ENCODE measurements at regions not wholly inside any gene's neighbourhood (a gene's known extent, or its start where the extent isn't known, plus 50 kb on each side); places are given as distances from the start of the nearest gene placed in this dataset.

DNA sequence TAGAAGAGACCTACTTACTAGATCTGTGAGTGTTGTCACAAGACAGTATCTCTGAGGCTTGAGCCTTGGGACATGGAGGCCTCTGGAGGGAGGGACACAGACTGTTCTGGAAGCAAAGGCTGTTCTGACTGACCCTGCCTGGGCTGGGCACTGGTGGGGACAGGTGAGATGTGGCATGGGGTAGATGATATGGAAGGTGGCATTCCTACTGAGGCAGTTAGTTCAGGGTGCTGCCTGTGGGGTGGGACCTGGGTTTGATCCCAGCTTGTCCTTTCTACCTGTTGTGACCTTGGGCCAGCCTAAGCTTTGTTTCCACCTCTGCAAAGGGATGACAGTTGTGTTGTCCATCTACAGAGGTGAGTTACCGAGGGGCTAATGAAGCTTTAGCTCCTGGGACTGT, 140.2 kb downstream of the C9orf50 start:
- Histone ChIP-seq H3K27me3 (replicated peaks in 1 of 7) (peaks cover 0 to 40% (median 17%) of the 10 kb centered on the region in 7 donors), H3K9me3 (no peaks in the 10 kb centered on the region), H3K27ac (peak overlapping the region in 7 of 8 donors; percentile 54 to 98 (median 93)), H3K4me3 (no peak overlapping the region), H3K36me3 (no peaks in the 10 kb centered on the region), H3K4me1 (peaks cover 18 to 71% (median 46%) of the 10 kb centered on the region in 6 donors)
- intact Hi-C loops (cut with DNase I; ENCODE audit: low total_unique reads), result no loop called here
- no peak for DNase-seq
- 85 to 100% (median 97%) methylated on average over 1 of the region's 1 CpG for WGBS, 5 donors
- TF ChIP-seq POLR2AphosphoS5 (IDR thresholded peaks at IDR 0.05), result no peak

GRCh38 chr9:129480227-129480626, 140.7 kb downstream of the C9orf50 start:
- DNase-seq, result no peak
- intact Hi-C loops (cut with DNase I; ENCODE audit: low total_unique reads), result no loop called here
- Histone ChIP-seq H3K4me1 (peaks cover 18 to 70% (median 46%) of the 10 kb centered on the region in 6 donors), H3K4me3 (no peak overlapping the region), H3K27me3 (replicated peaks in 1 of 7) (peaks cover 0 to 40% (median 17%) of the 10 kb centered on the region in 7 donors), H3K36me3 (no peaks in the 10 kb centered on the region), H3K9me3 (peaks cover 0 to 3% (median under 1%) of the 10 kb centered on the region in 8 donors), H3K27ac (peak overlapping the region in 7 of 8 donors; percentile 54 to 98 (median 93))
- no peak for TF ChIP-seq POLR2A (IDR thresholded peaks at IDR 0.05)
- TF ChIP-seq POLR2AphosphoS5 (IDR thresholded peaks at IDR 0.05), result no peak
- TF ChIP-seq, protein P1, sequence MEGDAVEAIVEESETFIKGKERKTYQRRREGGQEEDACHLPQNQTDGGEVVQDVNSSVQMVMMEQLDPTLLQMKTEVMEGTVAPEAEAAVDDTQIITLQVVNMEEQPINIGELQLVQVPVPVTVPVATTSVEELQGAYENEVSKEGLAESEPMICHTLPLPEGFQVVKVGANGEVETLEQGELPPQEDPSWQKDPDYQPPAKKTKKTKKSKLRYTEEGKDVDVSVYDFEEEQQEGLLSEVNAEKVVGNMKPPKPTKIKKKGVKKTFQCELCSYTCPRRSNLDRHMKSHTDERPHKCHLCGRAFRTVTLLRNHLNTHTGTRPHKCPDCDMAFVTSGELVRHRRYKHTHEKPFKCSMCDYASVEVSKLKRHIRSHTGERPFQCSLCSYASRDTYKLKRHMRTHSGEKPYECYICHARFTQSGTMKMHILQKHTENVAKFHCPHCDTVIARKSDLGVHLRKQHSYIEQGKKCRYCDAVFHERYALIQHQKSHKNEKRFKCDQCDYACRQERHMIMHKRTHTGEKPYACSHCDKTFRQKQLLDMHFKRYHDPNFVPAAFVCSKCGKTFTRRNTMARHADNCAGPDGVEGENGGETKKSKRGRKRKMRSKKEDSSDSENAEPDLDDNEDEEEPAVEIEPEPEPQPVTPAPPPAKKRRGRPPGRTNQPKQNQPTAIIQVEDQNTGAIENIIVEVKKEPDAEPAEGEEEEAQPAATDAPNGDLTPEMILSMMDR (IDR thresholded peaks at IDR 0.05 in 8 of 11, conservative IDR thresholded peaks at IDR 0.05 in 3 of 11), result no peak
- 65 to 83% (median 73%) methylated on average over 12 of the region's 12 CpGs for WGBS, 5 donors

DNA sequence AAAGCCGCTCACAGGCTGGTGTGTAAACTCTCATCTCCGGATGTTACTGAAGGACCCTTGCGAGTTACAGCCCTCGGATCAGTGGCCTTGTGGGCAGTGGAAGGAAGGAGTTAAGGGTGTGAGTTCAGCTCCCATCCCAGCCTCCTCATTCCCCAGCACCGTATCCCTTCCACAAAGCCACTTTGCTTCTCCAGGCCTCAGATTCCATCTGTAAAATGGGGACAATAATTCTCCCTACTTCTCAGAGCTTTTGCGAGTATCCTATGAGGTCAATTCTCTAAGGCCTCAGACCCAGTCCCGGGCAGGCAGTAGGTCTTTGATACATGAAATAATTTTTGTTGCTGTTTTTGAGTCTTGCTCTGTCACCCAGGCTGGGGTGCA, 141.3 kb downstream of the C9orf50 start:
- intact Hi-C loops (cut with DNase I; ENCODE audit: low total_unique reads), result no loop called here
- no peak for TF ChIP-seq POLR2AphosphoS5 (IDR thresholded peaks at IDR 0.05)
- TF ChIP-seq, protein P1 (IDR thresholded peaks at IDR 0.05 in 8 of 11, conservative IDR thresholded peaks at IDR 0.05 in 3 of 11), result no peak
- TF ChIP-seq POLR2A (IDR thresholded peaks at IDR 0.05), result no peak

DNA sequence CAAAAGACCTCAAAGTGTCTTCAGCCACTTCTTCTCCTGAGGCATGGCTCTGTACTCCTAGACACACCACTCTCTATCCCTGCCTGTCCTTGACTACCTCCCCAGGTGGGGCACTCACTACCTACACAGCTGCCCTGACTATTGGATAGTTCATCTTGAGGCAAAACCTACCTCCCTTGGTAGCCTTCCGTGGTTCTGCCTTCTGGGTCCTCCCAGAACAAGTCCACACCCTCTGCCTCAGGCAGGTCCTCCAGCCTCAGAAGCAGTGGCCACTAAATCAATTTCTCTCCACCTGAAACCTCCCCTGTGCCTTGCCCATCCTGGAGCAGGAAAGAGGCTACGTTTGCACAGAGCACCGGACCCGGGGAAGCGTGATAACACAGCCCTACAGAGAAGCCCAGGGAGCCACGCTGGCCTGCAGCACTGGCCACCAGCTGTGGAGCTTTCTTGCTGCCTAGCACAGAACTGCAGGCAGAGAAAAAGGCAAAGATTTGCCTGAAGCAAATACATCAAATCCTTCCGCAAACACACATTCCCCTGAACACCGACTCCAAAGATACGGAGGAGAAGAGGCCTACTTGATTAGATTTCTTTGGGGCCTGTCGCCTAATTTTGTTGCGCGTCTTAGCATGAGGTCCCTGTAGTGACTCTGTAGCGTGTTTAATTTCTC, 141.8 kb downstream of the C9orf50 start:
- peak overlapping the region in 7 of 8 donors; percentile 3 to 98 (median 93) for H3K27ac ChIP-seq

More for the DNA sequence above, 141.3 kb downstream of the C9orf50 start:
- Histone ChIP-seq H3K36me3 (no peaks in the 10 kb centered on the region), H3K27me3 (replicated peaks in 1 of 7) (peaks cover 0 to 40% (median 17%) of the 10 kb centered on the region in 7 donors), H3K27ac (peak overlapping the region in 7 of 8 donors; percentile 19 to 98 (median 93)), H3K9me3 (peaks cover 0 to 9% (median 7%) of the 10 kb centered on the region in 8 donors), H3K4me3 (no peak overlapping the region), H3K4me1 (peaks cover 18 to 64% (median 44%) of the 10 kb centered on the region in 6 donors)
- WGBS, 5 donors, result 73 to 96% (median 84%) methylated on average over 7 of the region's 7 CpGs
- no peak for DNase-seq

More for the DNA sequence above, 141.8 kb downstream of the C9orf50 start:
- no peaks in the 10 kb centered on the region for H3K36me3 ChIP-seq
- H3K4me3 ChIP-seq, result no peak overlapping the region
- H3K9me3 ChIP-seq, result peaks cover 0 to 11% (median 9%) of the 10 kb centered on the region in 8 donors
- WGBS, 5 donors, result 69 to 84% (median 82%) methylated on average over 13 of the region's 13 CpGs
- intact Hi-C loops (cut with DNase I; ENCODE audit: low total_unique reads), result no loop called here
- peaks cover 0 to 39% (median 17%) of the 10 kb centered on the region in 7 donors for H3K27me3 ChIP-seq (replicated peaks in 1 of 7)
- peaks cover 18 to 61% (median 40%) of the 10 kb centered on the region in 6 donors for H3K4me1 ChIP-seq
- TF ChIP-seq POLR2AphosphoS5 (IDR thresholded peaks at IDR 0.05) (no peak), POLR2A (IDR thresholded peaks at IDR 0.05) (no peak)
- TF ChIP-seq, protein P1 (IDR thresholded peaks at IDR 0.05 in 8 of 11, conservative IDR thresholded peaks at IDR 0.05 in 3 of 11), result no peak
- DNase-seq, result no peak
